A673 (cell line): ENCODE measurements at regions not wholly inside any gene's neighbourhood (a gene's known extent, or its start where the extent isn't known, plus 50 kb on each side); places are given as distances from the start of the nearest gene placed in this dataset.

ENCODE experiments used
- CTCF ChIP-seq: fragments of 300-800, 200-600 bp; sonication (generic); conservative IDR thresholded peaks from 2 replicates; pipeline ENCODE4 v1.5.1; 2017; ENCODE audit warnings: low read depth, mild to moderate bottlenecking, antibody characterized with exemption, low read length, moderate library complexity, mixed read lengths
- EZH2 ChIP-seq: fragments of 200-600 bp; sonication (generic); IDR thresholded peaks from 2 replicates; pipeline ENCODE4 v1.6.1; 2017; ENCODE audit warnings: borderline replicate concordance, low read depth, mild to moderate bottlenecking, mixed read lengths, antibody characterized with exemption, low read length; ENCODE audit not compliant: poor library complexity, severe bottlenecking

GRCh38 chr16:17994027-17994426 is 342.5 kb downstream of the NPIPA8 start:
- TF ChIP-seq CTCF = no peak
- TF ChIP-seq EZH2 = no peak
